Amniotic epithelial cell (primary cell): ENCODE measurements at regions not wholly inside any gene's neighbourhood (a gene's known extent, or its start where the extent isn't known, plus 50 kb on each side); places are given as distances from the start of the nearest gene placed in this dataset.

ENCODE experiments used
- DNase-seq: peaks from one replicate; pipeline ENCODE4 v3.0.0-alpha.2; 2010; ENCODE audit warnings: low read depth

- no peak for DNase-seq
These were observed 124.6 kb upstream of the CAMK1G start for GRCh38 chr1:209458921-209459320.

- DNase-seq = no peak
These were observed 122.3 kb upstream of the CAMK1G start for GRCh38 chr1:209461168-209461567.

GRCh38 chr1:209462433-209462832 is 121.1 kb upstream of the CAMK1G start:
- no peak for DNase-seq

- DNase-seq = no peak
These were observed 120.1 kb upstream of the CAMK1G start for GRCh38 chr1:209463441-209463840.

DNA sequence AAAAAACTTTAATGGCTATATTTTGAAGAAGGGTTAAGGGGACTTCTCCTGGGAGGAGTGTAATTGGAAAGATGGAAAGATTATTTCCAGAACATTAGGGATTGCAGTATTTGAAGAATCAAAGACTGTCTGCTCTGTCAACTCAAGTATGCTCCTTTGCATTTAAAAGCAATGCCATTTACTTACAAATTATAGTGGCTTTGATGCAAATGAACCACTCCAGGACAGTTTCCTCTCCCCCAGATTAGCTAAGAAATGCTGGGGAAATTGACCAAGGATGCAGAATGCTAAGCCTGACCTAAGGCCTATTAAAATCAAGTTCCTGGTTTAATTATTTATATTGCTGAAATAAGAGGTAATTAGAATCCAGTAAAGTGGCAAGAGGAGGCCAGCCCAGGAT is 110.5 kb upstream of the CAMK1G start:
- no peak for DNase-seq

DNA sequence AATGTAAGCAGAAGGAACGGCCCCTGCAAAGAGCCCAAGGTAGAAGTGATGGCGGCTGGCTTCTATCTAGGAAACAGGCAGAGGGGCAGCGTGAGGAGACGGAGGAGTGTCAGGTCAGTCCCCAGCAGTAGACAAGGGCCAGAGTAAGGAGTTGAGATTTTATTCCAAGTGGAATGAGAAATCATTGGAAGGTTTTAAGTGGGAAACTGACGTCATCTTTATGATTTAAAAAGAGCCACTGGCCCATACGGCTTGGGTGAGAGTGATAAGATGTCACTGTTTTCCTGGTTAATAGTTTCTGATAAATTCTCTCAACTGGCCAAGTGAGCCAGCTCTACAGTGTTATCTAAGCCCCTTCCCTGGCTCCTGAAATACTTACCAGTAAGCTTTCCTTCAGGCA is 103.2 kb upstream of the CAMK1G start:
- no peak for DNase-seq

- DNase-seq = peak; percentile 35
These were observed 99.8 kb upstream of the CAMK1G start for GRCh38 chr1:209483691-209484090.

GRCh38 chr1:209484429-209484828 is 99.1 kb upstream of the CAMK1G start:
- no peak for DNase-seq

DNA sequence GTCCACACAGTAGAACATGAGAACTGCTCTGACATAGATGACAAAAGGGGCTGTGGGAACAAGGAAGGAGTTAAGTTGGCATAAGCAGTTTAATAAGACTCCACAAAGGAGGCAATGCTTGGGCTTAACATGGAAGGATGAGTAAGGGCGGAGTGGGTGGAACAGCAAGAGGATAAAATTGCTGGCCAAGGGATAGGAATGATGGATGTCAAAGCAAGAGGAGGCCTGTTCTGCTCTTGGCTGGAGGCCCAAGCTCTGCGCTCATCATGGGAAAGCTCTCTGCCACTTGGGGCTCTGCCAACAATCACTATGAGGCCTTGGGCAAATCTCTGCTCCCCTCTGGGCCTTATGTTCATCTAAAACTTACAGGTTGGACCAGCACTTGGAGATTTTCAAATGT is 98.3 kb upstream of the CAMK1G start:
- peak; percentile 96 for DNase-seq

DNA sequence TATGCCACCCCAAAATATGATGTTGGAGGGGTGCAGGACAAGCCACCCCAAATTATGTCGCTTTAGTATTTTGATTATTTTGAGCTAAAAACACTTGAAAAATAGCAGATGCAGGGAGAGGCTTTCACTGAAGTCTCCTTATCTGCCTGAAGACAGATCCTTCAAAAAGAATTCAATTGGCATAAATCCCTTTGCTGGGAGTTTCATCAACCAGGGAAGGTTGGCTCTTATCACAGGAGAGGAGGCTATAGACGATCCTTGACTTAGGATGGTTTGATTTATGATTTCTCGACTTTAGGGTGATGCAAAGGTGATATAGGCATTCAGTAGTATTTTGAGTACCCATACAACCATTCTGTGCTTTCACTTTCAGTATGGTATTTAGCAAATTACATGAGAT is 97.8 kb upstream of the CAMK1G start:
- DNase-seq = peak; percentile 44

GRCh38 chr1:209486861-209487593 is 96.5 kb upstream of the CAMK1G start:
- peak; percentile 51 for DNase-seq

DNA sequence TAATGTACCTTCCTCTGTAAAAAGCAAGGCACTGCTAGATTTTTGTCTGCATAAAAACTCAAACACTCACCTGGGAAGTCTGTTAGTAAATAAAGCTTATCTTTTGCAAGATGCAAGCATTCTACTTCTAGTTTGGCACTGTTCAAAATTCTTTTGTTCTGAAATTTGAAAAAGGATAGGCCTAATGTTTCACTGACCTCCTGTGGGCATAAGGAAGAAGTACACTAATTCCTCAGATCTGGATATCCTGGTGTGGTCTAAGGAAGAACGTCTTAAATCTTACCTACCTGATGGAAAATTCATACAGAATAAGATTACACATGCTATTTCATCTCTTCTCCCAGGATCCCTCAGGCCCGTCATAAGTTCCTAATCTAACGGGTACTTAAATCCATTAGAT is 93.5 kb upstream of the CAMK1G start:
- peak; percentile 34 for DNase-seq

- DNase-seq = no peak
These were observed 92.5 kb upstream of the CAMK1G start for GRCh38 chr1:209491031-209491430.

GRCh38 chr1:209491496-209491895 is 92.0 kb upstream of the CAMK1G start:
- DNase-seq = no peak

DNA sequence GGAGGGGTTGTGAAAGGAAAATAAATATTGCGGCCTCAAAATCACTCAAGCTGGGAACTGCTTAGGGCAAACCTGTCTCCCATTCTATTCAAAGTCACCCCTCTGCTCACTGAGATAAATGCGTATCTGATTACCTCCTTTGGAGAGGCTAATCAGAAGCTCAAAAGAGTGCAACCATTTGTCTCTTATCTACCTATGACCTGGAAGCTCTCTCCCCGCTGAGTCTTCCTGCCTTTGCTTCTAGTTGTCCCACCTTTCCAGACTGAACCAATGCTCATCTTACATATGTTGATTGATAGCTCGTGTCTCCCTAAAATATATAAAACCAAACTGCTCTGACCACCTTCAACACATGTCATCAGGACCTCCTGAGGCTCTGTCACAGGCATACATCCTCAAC is 91.6 kb upstream of the CAMK1G start:
- no peak for DNase-seq

DNA sequence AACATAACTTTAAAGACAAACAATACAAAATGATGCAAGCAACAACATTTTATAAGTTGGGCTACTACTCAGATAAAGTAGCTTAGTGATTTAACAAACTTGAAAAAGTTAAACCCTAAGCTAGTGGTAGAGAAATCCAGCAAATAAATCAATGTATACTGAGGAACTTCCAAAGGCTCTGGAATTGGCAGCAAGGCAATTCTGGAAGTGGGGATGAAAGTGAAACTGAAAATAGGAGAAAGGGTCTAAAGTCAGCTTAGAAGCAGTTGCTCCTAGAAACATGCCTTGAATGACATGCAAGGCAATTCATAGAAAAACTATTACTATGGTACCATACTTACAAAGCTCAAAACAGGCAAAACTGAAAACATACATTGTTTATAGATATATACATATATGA is 90.0 kb upstream of the CAMK1G start:
- peak; percentile 7 for DNase-seq

GRCh38 chr1:209497729-209498128 is 85.8 kb upstream of the CAMK1G start:
- DNase-seq = no peak

DNA sequence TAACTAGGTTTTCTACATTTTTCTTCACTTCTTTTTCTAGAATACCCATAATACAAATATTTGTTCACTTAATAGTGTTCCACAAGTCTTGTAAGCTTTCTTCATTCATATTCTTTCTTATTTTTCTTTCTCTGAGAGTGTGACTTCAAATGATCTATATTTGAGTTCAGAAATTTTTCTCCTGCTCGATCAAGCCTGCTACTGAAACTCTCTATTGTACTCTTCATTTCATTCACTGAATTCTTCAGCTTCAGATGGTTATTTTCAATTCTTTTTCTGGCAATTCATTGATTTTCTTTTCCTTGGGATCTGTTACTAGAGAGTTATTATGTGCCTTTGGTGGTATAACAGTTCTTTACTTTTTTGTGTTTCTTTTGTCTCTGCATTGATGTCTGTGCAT is 82.5 kb upstream of the CAMK1G start:
- no peak for DNase-seq

DNA sequence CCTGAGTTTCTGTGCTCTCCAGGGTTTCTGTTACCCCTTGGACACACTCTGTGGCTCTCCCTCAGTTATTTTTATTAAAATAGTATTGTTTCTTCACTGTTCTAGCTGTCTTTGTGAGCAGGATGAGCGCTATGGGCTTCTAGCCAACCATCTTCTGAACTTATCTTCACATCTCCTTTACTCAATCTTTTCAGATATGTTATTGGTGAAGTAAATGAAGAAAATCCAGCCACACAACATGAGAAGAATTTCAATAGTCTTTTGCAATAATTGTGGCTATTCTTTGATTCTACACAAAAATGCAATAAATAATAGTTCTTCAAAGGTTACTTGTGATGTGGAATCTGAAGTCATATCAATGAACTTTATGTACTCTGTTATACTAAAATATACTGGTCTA is 80.3 kb upstream of the CAMK1G start:
- peak; percentile 17 for DNase-seq

GRCh38 chr1:209504571-209504970 is 78.9 kb upstream of the CAMK1G start:
- no peak for DNase-seq

DNA sequence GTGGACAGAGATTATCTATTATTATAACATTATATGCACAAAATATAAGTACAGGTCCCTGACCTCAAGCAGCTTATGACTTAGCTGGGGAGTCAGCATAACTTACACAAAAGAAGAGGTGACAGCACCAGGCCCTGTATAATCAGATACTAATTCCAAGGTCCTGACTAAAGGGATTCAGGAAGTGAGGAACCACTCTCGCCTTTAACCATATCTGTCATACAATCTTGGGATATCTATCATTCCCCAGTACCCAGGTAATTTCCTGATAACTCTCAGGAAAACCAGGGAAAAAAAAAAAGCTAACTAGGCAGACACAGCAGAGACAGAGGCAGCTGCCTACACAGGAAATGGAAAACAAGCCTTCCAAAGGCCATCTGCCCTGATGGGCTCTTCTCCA is 78.5 kb upstream of the CAMK1G start:
- peak; percentile 16 for DNase-seq

DNA sequence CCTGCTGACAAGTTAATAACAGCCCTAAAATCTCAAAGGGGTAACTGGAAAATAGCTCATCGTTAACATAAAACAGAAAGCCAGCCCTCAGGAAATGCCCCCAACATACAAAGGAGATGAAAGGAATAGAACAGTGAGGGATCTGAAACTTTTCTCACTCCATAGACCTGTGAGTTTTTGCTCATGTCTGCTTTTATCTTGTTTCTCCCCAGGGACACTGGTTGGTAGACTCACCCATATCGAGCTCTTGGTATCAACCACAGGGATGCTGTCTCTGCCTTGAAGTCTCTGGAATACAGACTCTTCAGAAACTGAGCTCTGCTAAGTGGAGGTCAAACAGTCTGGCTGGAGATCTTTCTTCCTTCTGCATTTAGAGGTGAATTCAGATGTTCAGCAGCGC is 77.4 kb upstream of the CAMK1G start:
- no peak for DNase-seq

- DNase-seq = no peak
These were observed 74.5 kb upstream of the CAMK1G start for GRCh38 chr1:209509039-209509438.

DNA sequence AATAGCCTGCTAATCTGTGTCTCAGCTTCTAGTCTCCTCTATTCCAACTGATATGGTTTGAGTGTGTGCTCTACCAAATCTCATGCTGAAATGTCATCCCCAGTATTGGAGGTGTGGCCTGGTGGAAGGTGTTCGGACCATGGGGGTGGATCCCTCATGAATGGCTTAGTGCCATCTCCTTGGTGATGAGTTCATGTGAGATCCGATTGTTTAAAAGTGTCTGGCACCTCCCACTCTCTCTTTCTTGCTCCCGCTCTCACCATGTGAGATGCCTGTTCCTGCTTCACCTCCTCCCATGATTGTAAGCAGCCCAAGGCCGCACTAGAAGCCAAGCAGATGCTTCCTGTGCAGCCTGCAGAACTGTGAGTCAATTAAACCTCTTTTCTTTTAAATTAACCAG is 73.5 kb upstream of the CAMK1G start:
- no peak for DNase-seq

DNA sequence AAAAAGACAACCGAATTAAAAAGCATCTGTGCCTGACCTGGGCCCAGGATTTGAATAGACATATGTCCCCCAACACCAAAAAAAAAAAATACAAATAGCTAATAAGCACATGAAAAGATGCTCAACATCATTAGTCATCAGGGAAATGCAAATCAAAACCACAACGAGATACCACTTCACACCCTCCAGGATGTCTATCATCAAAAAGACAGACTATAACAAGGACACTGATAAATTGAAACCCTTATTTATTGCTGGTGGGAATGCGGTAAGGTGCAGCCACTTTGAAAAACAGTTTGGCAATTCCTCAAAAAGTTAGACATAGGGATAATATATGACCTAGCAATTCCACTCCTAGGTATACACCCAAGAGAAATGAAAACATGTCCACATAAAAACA is 72.3 kb upstream of the CAMK1G start:
- DNase-seq = no peak
